AG09319 (cell line): ENCODE measurements at regions not wholly inside any gene's neighbourhood (a gene's known extent, or its start where the extent isn't known, plus 50 kb on each side); places are given as distances from the start of the nearest gene placed in this dataset.

ENCODE experiments used
- DNase-seq: peaks from one replicate; pipeline ENCODE4 v3.0.0-alpha.2; 2010; ENCODE audit warnings: low read depth; ENCODE audit errors: extremely low read depth
- CTCF ChIP-seq: IDR thresholded peaks from 2 replicates; pipeline ENCODE4 v1.5.1; 2011; ENCODE audit warnings: low read depth, mild to moderate bottlenecking, inconsistent platforms, low read length, moderate library complexity

GRCh38 chr4:58961925-58962324 lies 1851.7 kb upstream of the IGFBP7 start:
- TF ChIP-seq CTCF = no peak
- no peak for DNase-seq

GRCh38 chr4:58962424-58962823 lies 1852.2 kb upstream of the IGFBP7 start:
- no peak for TF ChIP-seq CTCF
- no peak for DNase-seq

GRCh38 chr4:58981828-58982227 lies 1871.6 kb upstream of the IGFBP7 start:
- TF ChIP-seq CTCF = no peak
- DNase-seq = no peak

- DNase-seq = no peak
- TF ChIP-seq CTCF = no peak
Observed at GRCh38 chr4:58983887-58984286, 1873.7 kb upstream of the IGFBP7 start.

GRCh38 chr4:59002148-59002547 lies 1892.0 kb upstream of the IGFBP7 start:
- no peak for DNase-seq
- TF ChIP-seq CTCF = no peak

- DNase-seq = no peak
- TF ChIP-seq CTCF = no peak
Observed at GRCh38 chr4:59024257-59024656, 1914.1 kb upstream of the IGFBP7 start.

- no peak for DNase-seq
- no peak for TF ChIP-seq CTCF
Observed at GRCh38 chr4:59037812-59038211, 1927.6 kb upstream of the IGFBP7 start.

- DNase-seq = no peak
- TF ChIP-seq CTCF = no peak
Observed at GRCh38 chr4:59039046-59039445, 1928.9 kb upstream of the IGFBP7 start.
